Medulla oblongata (tissue), 1 donor: ENCODE measurements at regions not wholly inside any gene's neighbourhood (a gene's known extent, or its start where the extent isn't known, plus 50 kb on each side); places are given as distances from the start of the nearest gene placed in this dataset.

Source experiments
- DNase-seq: peaks from one replicate; pipeline ENCODE4 v3.0.0-alpha.2; 2015; ENCODE audit errors: extremely low spot score

GRCh38 chr13:73351730-73352129 is 292.9 kb downstream of the KLF5 start:
- DNase-seq = no peak

GRCh38 chr13:73341748-73342147 is 282.9 kb downstream of the KLF5 start:
- no peak for DNase-seq

- no peak for DNase-seq
Observed at GRCh38 chr13:73340069-73340468, 281.3 kb downstream of the KLF5 start.

- no peak for DNase-seq
Observed at GRCh38 chr13:73339086-73339485, 280.3 kb downstream of the KLF5 start.

GRCh38 chr13:73338389-73338788 is 279.6 kb downstream of the KLF5 start:
- DNase-seq = no peak

- DNase-seq = no peak
Observed at GRCh38 chr13:73337532-73337931, 278.7 kb downstream of the KLF5 start.

GRCh38 chr13:73336773-73337172 is 278.0 kb downstream of the KLF5 start:
- DNase-seq = no peak

GRCh38 chr13:73335944-73336343 is 277.1 kb downstream of the KLF5 start:
- no peak for DNase-seq

- no peak for DNase-seq
Observed at GRCh38 chr13:73335210-73335609, 276.4 kb downstream of the KLF5 start.

- DNase-seq = no peak
Observed at GRCh38 chr13:73334445-73334844, 275.6 kb downstream of the KLF5 start.

GRCh38 chr13:73331556-73331955 is 272.8 kb downstream of the KLF5 start:
- DNase-seq = no peak

- no peak for DNase-seq
Observed at GRCh38 chr13:73329355-73329754, 270.6 kb downstream of the KLF5 start.

- DNase-seq = no peak
Observed at GRCh38 chr13:73327579-73327978, 268.8 kb downstream of the KLF5 start.

GRCh38 chr13:73325723-73326558 is 267.1 kb downstream of the KLF5 start:
- DNase-seq = no peak

- DNase-seq = no peak
Observed at GRCh38 chr13:73324842-73325722, 266.3 kb downstream of the KLF5 start.

GRCh38 chr13:73323615-73324014 is 264.8 kb downstream of the KLF5 start:
- DNase-seq = no peak

- DNase-seq = no peak
Observed at GRCh38 chr13:73321043-73321442, 262.2 kb downstream of the KLF5 start.

GRCh38 chr13:73317140-73317539 is 258.3 kb downstream of the KLF5 start:
- DNase-seq = no peak

GRCh38 chr13:73310366-73310765 is 251.6 kb downstream of the KLF5 start:
- no peak for DNase-seq

- no peak for DNase-seq
Observed at GRCh38 chr13:73307481-73307880, 248.7 kb downstream of the KLF5 start.

GRCh38 chr13:73306688-73307087 is 247.9 kb downstream of the KLF5 start:
- DNase-seq = no peak

GRCh38 chr13:73304442-73304841 is 245.6 kb downstream of the KLF5 start:
- DNase-seq = no peak

GRCh38 chr13:73303851-73304250 is 245.0 kb downstream of the KLF5 start:
- DNase-seq = no peak
